ENCODE measurements at regions not wholly inside any gene's neighbourhood (a gene's known extent, or its start where the extent isn't known, plus 50 kb on each side); places are given as distances from the start of the nearest gene placed in this dataset.

GRCh38 chr5:56739990-56740389, 75.4 kb upstream of the MAP3K1 start:
- ChIA-PET POLR2A (ENCODE audit: low non-redundant PET) (interaction anchor here (0.6 kb wide), 1 partner anchor 223 kb away, joined by 3 read pairs; no protein-coding TSS in a partner anchor), CTCF (interaction anchor here (0.6 kb wide), 1 partner anchor 197 kb away, joined by 3 read pairs; no protein-coding TSS in a partner anchor)
- DNase-seq (ENCODE audit: low spot score) = no peak
- no peak for TF ChIP-seq CTCF (conservative IDR thresholded peaks at IDR 0.05; ENCODE audit: low read depth)
- no peak overlapping the region for H3K27ac ChIP-seq

- TF ChIP-seq CTCF (conservative IDR thresholded peaks at IDR 0.05; ENCODE audit: low read depth) = no peak
- CTCF ChIA-PET = no interaction called here
- DNase-seq (ENCODE audit: low spot score) = no peak
- H3K27ac ChIP-seq = no peak overlapping the region
- POLR2A ChIA-PET (ENCODE audit: low non-redundant PET) = no interaction called here
Measured at GRCh38 chr5:56737951-56738606, 77.3 kb upstream of the MAP3K1 start.

- no peak for TF ChIP-seq CTCF (conservative IDR thresholded peaks at IDR 0.05; ENCODE audit: low read depth)
- ChIA-PET CTCF (interaction anchor here (0.6 kb wide), 2 partner anchors 58 to 467 kb away, joined by 3 to 4 read pairs; no protein-coding TSS in a partner anchor), POLR2A (ENCODE audit: low non-redundant PET) (no interaction called here)
- no peak for DNase-seq (ENCODE audit: low spot score)
- no peak overlapping the region for H3K27ac ChIP-seq
Measured at GRCh38 chr5:56737002-56737621, 78.2 kb upstream of the MAP3K1 start.

- DNase-seq (ENCODE audit: low spot score) = no peak
- CTCF ChIA-PET = interaction anchor here (0.6 to 0.7 kb wide), 3 partner anchors 112 to 386 kb away, joined by 3 read pairs; no protein-coding TSS in a partner anchor
- POLR2A ChIA-PET (ENCODE audit: low non-redundant PET) = no interaction called here
- no peak overlapping the region for H3K27ac ChIP-seq
- TF ChIP-seq CTCF (conservative IDR thresholded peaks at IDR 0.05; ENCODE audit: low read depth) = no peak
Measured at GRCh38 chr5:56735849-56736641, 79.3 kb upstream of the MAP3K1 start.

- no peak overlapping the region for H3K27ac ChIP-seq
- ChIA-PET CTCF (interaction anchor here (1.5 kb wide), 1 partner anchor 17 kb away, joined by 4 read pairs; no protein-coding TSS in a partner anchor), POLR2A (ENCODE audit: low non-redundant PET) (no interaction called here)
- no peak for DNase-seq (ENCODE audit: low spot score)
- TF ChIP-seq CTCF (conservative IDR thresholded peaks at IDR 0.05; ENCODE audit: low read depth) = no peak
Measured at GRCh38 chr5:56734091-56734694, 81.2 kb upstream of the MAP3K1 start.

GRCh38 chr5:56733580-56733979, 81.8 kb upstream of the MAP3K1 start:
- CTCF ChIA-PET = interaction anchor here (1.5 kb wide), 1 partner anchor 16 kb away, joined by 4 read pairs; no protein-coding TSS in a partner anchor

More at GRCh38 chr5:56733580-56733979, 81.8 kb upstream of the MAP3K1 start:
- no peak for TF ChIP-seq CTCF (conservative IDR thresholded peaks at IDR 0.05; ENCODE audit: low read depth)
- no peak for DNase-seq (ENCODE audit: low spot score)
- H3K27ac ChIP-seq = no peak overlapping the region
- POLR2A ChIA-PET (ENCODE audit: low non-redundant PET) = interaction anchor here (0.7 kb wide), 1 partner anchor 522 kb away, joined by 3 read pairs; no protein-coding TSS in a partner anchor

Measured in RWPE1 (cell line).